SHP77 (cell line): ENCODE measurements at regions not wholly inside any gene's neighbourhood (a gene's known extent, or its start where the extent isn't known, plus 50 kb on each side); places are given as distances from the start of the nearest gene placed in this dataset.
A peak's percentile ranks its signal among the peaks of the same experiment; 100 is the strongest.
"Not testable (repeated sequence)": the region's sequence is repeated elsewhere in the genome, so short reads cannot be mapped to it uniquely, and the experiment has no call there.

Experiments
- DNase-seq, 2 experiments: peaks; one replicate each; lab custom pipeline; 2025; lab: John Stamatoyannopoulos, UW

DNA sequence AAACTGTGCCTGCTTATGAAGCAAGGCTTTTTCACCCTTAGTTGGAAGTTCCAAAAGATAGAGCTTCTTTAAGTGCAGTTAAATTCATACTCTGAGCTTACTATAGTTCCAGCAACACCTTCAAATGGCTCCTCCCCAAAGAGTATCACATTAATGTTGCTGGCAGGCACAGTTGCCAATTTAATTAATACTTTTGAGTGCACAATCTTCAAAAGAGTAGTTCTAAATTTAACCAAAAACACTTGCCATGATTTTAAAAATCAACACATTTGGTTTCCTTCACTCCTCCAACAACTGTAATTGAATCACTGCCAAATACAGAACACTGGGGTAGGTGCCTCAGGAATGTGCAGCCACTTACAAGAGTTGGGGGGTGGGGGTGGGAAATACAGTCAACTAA is 150.6 kb upstream of the UBE2E3 start:
- no peak for DNase-seq

DNA sequence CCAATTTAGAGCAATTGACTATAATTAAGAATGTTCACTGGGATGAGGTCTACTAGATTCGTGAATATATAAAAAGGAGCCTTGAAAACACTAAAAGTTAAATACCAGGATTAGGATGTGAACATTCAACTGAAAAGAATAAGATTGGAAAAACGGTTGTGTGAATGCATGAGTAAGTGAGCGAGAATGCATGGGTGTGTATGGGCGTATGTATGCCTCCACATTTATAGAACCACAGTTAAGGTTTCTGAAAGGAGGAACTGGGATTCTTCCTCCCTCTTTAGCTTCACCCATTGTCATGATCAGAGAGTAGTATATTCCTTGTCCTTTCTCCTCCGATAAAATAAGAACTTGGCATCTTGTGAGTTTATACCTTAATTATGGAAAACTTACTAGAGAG is 151.1 kb upstream of the UBE2E3 start:
- DNase-seq: no peak

DNA sequence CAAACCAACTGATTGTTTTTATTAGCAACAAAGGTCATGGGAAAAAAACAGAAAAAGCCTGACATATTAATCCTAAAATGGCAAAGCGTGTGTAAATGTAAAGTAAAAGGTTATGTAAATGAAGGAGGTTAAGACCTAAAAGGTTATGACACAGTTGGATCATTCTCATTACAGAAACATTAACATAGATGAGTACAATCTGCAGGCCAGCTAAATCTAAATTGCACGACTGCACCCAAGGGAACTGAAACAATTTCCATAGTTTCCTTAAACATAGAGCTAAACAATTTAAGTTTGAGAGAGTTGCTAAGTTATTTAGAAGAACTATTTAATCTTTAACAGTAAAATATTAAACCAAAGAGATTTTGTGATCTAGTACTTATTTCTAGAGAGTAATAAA is 151.6 kb upstream of the UBE2E3 start:
- no peak for DNase-seq

- no peak for DNase-seq
Measured at GRCh38 chr2:180823546-180824141, 156.8 kb upstream of the UBE2E3 start.

- no peak for DNase-seq
Measured at GRCh38 chr2:180819106-180819505, 161.3 kb upstream of the UBE2E3 start.

DNA sequence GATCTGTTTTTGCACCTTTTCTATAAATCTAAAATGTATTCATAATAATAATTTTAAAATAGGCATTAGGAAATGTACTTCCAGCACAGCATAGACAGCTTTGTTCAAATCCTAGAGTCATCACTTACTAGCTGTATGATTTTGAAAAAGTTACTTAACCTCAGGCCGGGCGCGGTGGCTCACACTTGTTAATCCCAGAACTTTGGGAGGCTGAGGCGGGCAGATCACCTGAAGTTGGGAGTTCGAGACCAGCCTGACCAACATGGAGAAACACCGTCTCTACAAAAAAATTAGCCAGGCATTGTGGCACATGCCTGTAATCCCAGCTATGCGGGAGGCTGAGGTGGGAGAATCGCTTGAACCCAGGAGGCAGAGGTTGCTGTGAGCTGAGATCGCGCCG is 161.7 kb upstream of the UBE2E3 start:
- not testable (repeated sequence) for DNase-seq

- DNase-seq: no peak
Measured at GRCh38 chr2:180799141-180799540, 181.3 kb upstream of the UBE2E3 start.

- DNase-seq: no peak
Measured at GRCh38 chr2:180790891-180791290, 189.5 kb upstream of the UBE2E3 start.

GRCh38 chr2:180787330-180787729 is 193.1 kb upstream of the UBE2E3 start:
- DNase-seq: no peak

GRCh38 chr2:180781276-180781675 is 199.1 kb upstream of the UBE2E3 start:
- DNase-seq: no peak

DNA sequence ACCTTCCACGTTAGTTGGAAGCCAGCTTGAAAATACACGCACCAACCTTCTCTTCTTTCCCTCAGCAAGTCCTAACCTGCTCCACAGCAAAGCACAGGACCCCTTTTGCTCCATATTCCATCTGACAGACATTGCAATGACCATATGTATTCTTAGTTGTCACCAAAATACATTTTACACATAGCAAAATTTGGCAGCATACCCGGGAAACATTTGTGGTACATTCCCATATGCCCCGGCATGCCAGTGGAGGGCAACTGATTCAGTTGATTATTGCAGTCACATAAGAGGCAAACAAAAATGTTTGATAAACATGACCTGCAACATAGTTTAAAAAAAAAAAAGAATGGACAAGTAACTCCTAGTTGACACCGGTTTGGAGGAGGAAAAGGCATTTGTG is 202.1 kb upstream of the UBE2E3 start:
- DNase-seq: no peak

GRCh38 chr2:180776921-180777320 is 203.5 kb upstream of the UBE2E3 start:
- DNase-seq: no peak

- DNase-seq: no peak
Measured at GRCh38 chr2:180775711-180776110, 204.7 kb upstream of the UBE2E3 start.

GRCh38 chr2:180765316-180765715 is 215.1 kb upstream of the UBE2E3 start:
- not testable (repeated sequence) for DNase-seq

- DNase-seq: peak; percentile 9 to 30
Measured at GRCh38 chr2:180763263-180763989, 217.0 kb upstream of the UBE2E3 start.

DNA sequence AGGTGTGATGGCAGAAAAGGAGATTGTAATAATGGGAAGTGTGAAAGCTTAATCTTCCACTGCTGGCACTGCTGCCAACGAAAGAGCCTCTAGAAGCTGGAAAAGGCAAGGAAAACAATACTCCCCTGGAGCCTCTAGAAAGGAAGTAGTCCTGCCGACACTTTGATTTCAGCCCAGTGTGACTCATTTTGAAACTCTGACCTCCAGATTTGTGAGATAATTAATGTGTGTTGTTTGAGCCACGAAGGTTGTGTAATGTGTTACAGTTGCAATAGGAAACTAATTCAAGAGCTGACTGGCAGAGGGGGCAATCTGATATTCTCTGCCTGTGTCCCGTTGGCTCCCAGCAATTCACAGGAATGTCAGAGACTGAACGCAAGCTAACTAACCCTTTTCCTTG is 219.2 kb upstream of the UBE2E3 start:
- DNase-seq: no peak

DNA sequence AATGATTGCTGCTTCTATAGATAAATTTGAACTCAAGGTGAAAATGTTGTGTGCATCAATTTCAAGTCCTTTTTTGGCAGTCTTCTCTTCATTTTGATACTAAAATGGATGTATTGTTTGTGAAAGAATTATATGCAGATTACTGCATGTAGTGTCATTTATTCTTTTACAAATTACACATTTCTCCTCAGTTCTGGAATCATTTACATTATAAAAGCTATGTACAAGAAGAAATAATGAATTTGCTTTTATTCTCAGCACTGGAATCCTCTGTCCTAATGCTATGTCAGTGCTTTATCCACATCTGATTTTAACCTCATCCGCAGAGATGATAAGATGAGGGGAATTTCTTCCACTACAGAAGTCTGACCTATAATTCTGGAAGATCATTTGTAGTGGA is 220.8 kb upstream of the UBE2E3 start:
- DNase-seq: no peak

DNA sequence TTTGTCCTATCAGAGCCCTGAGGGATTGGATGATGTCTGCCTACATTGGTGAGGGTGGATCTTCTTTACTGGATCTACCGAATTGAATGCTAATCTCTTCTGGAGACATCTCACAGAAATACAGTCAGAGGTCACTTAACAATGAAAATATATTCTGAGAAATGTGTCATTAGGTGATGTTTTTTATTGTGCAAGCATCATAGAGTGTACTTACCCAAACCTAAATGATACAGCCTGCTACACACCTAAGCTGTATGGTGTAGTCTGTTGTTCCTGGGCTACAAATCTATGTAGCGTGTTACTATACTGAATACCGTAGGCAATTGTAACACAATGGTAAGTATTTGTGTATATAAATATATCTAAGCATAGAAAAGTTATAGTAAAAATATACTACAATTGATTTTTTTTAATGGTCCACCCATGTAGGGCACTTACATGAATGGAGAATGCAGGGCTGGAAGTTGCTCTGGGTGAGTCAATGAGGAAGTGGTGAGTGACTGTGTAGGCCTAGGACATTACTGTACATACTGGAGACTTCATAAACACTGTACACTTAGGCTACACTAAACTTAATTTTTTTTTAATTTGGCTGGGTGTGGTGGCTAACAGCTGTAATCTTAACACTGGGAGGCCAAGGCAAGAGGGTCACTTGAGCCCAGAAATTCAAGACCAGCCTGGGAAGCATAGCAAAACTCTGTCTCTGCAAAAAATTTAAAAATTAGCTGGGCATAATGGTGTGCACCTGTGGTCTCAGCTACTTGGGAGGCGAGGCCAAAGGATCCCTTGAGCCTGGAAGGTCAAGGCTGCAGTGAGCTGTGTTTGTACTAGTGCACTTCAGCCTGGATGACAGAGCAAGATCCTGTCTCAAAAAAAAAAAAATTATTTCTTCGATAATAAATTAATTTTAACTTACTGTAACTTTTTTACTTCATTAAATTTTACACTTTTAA is 226.3 kb upstream of the UBE2E3 start:
- DNase-seq: no peak

DNA sequence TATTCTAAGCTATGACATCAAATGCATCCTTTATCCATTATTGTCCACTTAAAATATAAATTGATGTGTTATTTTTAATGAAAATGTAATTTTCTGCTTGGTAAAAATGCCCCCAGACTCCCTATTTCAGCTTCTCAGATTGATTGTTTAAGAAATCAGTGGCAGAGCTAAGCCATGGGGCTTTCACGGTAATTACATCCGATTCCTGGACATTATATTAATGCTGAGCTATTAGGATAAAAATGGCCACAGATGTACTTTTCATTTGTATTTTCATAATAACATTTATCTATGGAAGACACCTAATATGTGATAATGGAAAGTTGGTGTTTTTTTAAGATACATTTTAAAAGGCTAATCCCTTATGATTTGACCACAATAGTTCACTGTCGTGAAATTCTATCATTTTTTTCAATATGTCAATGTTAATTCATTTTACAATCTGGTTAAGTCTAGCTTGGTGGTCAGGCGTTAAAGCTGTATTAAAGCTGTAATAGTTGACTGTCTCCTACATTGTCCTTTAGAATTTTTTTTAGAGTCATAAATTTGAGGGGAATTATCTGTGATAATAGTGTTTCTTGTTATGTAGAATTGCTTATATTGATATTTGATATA is 229.0 kb upstream of the UBE2E3 start:
- DNase-seq: no peak

DNA sequence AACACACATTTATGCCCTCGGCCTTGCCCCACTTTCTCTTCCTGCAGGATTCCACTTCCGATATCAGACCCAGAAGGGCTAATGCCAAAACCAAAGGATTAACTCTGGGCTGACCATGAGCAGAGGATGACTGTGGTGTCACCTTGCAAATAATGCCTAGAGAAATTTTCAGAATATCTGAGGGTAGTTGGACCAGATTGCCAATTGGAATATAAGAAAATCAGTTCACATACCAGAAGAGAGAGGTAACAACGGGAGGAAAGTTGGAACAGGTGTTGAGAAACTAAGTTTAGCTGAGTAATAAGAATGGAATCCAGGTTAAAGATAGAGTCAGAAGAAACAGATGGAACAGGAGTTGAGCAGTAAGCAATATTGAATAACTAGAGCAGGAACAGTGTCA is 232.7 kb upstream of the UBE2E3 start:
- no peak for DNase-seq

- no peak for DNase-seq
Measured at GRCh38 chr2:180743401-180743800, 237.0 kb upstream of the UBE2E3 start.

DNA sequence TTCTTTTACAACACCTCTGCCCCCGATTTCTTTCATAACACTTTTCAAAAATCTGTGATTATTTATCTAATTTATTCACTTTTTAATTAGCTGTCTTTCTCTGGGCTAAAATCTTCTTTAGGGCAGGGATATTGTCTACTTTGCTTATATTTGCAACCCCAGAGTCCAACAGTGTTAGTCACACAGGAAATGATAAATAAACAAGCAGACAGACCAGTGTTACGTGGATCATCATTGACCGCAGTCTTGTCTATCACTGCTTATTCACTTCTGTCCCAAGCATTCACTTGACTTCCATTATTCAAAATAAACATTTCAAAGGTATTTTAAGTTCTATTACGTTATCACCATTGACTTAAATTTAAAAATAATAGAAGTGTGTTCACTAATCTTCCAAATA is 237.6 kb upstream of the UBE2E3 start:
- no peak for DNase-seq
